ENCODE measurements at regions not wholly inside any gene's neighbourhood (a gene's known extent, or its start where the extent isn't known, plus 50 kb on each side); places are given as distances from the start of the nearest gene placed in this dataset.

- no peak overlapping the region for H3K9ac ChIP-seq (ENCODE audit: insufficient read depth in 1 of 2, low read length in 2 of 2)
- no peak overlapping the region for H3K4me3 ChIP-seq
- no peaks in the 10 kb centered on the region for H3K9me3 ChIP-seq (ENCODE audit: control insufficient read depth in 4 of 4, insufficient read depth in 3 of 4, low read length in 3 of 4)
- no peaks in the 10 kb centered on the region for H3K36me3 ChIP-seq (ENCODE audit: control insufficient read depth in 4 of 4, insufficient read depth in 4 of 4, low read length in 4 of 4)
- peaks cover 0 to 5% (median 0%) of the 10 kb centered on the region in 5 donors for H3K4me1 ChIP-seq (ENCODE audit: control insufficient read depth in 5 of 5, insufficient read depth in 5 of 5, low read length in 5 of 5)
- no peak for TF ChIP-seq CTCF (IDR thresholded peaks at IDR 0.05; ENCODE audit: control extremely low read depth, extremely low read depth)
- 74 to 82% methylated on average over 10 of the region's 10 CpGs for WGBS, 2 donors
- H3K27me3 ChIP-seq (ENCODE audit: control insufficient read depth in 3 of 3, insufficient read depth in 3 of 3, low read length in 2 of 3) = no peaks in the 10 kb centered on the region
- ATAC-seq (ENCODE audit: insufficient read depth, low FRiP score) (no peak), DNase-seq (no peak)
- H3K27ac ChIP-seq (ENCODE audit: low read depth in 1 of 2, low read length in 1 of 2) = no peak overlapping the region
These were observed 115.7 kb upstream of the LINGO1 start for GRCh38 chr15:77748078-77749064.

- H3K4me3 ChIP-seq = no peak overlapping the region
- no peak overlapping the region for H3K27ac ChIP-seq (ENCODE audit: low read depth in 1 of 2, low read length in 1 of 2)
- WGBS, 2 donors = 36 to 57% methylated on average over 14 of the region's 14 CpGs
- no peaks in the 10 kb centered on the region for H3K36me3 ChIP-seq (ENCODE audit: control insufficient read depth in 4 of 4, insufficient read depth in 4 of 4, low read length in 4 of 4)
- H3K9me3 ChIP-seq (ENCODE audit: control insufficient read depth in 4 of 4, insufficient read depth in 3 of 4, low read length in 3 of 4) = no peaks in the 10 kb centered on the region
- peaks cover 0 to 5% (median 0%) of the 10 kb centered on the region in 5 donors for H3K4me1 ChIP-seq (ENCODE audit: control insufficient read depth in 5 of 5, insufficient read depth in 5 of 5, low read length in 5 of 5)
- DNase-seq (no peak), ATAC-seq (ENCODE audit: insufficient read depth, low FRiP score) (no peak)
- H3K27me3 ChIP-seq (ENCODE audit: control insufficient read depth in 3 of 3, insufficient read depth in 3 of 3, low read length in 2 of 3) = no peaks in the 10 kb centered on the region
- H3K9ac ChIP-seq (ENCODE audit: insufficient read depth in 1 of 2, low read length in 2 of 2) = no peak overlapping the region
- TF ChIP-seq CTCF (IDR thresholded peaks at IDR 0.05; ENCODE audit: control extremely low read depth, extremely low read depth) = no peak
These were observed 114.7 kb upstream of the LINGO1 start for GRCh38 chr15:77747175-77748077.

- Histone ChIP-seq H3K27me3 (ENCODE audit: control insufficient read depth in 3 of 3, insufficient read depth in 3 of 3, low read length in 2 of 3) (no peaks in the 10 kb centered on the region), H3K9me3 (ENCODE audit: control insufficient read depth in 4 of 4, insufficient read depth in 3 of 4, low read length in 3 of 4) (no peaks in the 10 kb centered on the region), H3K4me3 (no peak overlapping the region), H3K9ac (ENCODE audit: insufficient read depth in 1 of 2, low read length in 2 of 2) (no peak overlapping the region), H3K27ac (ENCODE audit: low read depth in 1 of 2, low read length in 1 of 2) (no peak overlapping the region), H3K4me1 (ENCODE audit: control insufficient read depth in 5 of 5, insufficient read depth in 5 of 5, low read length in 5 of 5) (peaks cover 0 to 5% (median 0%) of the 10 kb centered on the region in 5 donors), H3K36me3 (ENCODE audit: control insufficient read depth in 4 of 4, insufficient read depth in 4 of 4, low read length in 4 of 4) (no peaks in the 10 kb centered on the region)
- ATAC-seq (ENCODE audit: insufficient read depth, low FRiP score) = no peak
- 73 to 78% methylated on average over 6 of the region's 6 CpGs for WGBS, 2 donors
- DNase-seq = no peak
- TF ChIP-seq CTCF (IDR thresholded peaks at IDR 0.05; ENCODE audit: control extremely low read depth, extremely low read depth) = no peak
These were observed 113.8 kb upstream of the LINGO1 start for GRCh38 chr15:77746254-77747174.
